Keratinocyte (primary cell): ENCODE measurements at regions not wholly inside any gene's neighbourhood (a gene's known extent, or its start where the extent isn't known, plus 50 kb on each side); places are given as distances from the start of the nearest gene placed in this dataset.
A peak's percentile ranks its signal among the peaks of the same experiment; 100 is the strongest.

ENCODE experiments used
- DNase-seq: peaks from one replicate; pipeline ENCODE4 v3.0.0-alpha.2; 2011; ENCODE audit warnings: low read depth, missing footprints, low spot score
- FAIRE-seq: peaks from 2 replicates; lab custom pipeline; 2011; peaks lifted over from hg19 to GRCh38; lab: Jason Lieb, UNC
- H2AFZ ChIP-seq: 2 replicates; pipeline ENCODE4 v1.6.0; 2012; ENCODE audit warnings: low read length, control low read depth, inconsistent platforms; ENCODE audit not compliant: control insufficient read depth
- H3K27ac ChIP-seq: 2 replicates; pipeline ENCODE4 v1.5.1; 2011; ENCODE audit warnings: low read length; ENCODE audit not compliant: control insufficient read depth, insufficient read depth
- H3K27me3 ChIP-seq: 3 replicates; pipeline ENCODE4 v1.6.0; 2011; ENCODE audit warnings: low read length; ENCODE audit not compliant: control insufficient read depth, insufficient read depth; ENCODE audit errors: extremely low read depth
- H3K36me3 ChIP-seq, 2 experiments: 2 replicates in 1 of 2; 3 replicates in 1 of 2; pipeline ENCODE4 v1.5.1; 2011; ENCODE audit warnings: low read length in 2 of 2, mild to moderate bottlenecking in 1 of 2; ENCODE audit not compliant: control insufficient read depth in 2 of 2, insufficient read depth in 2 of 2; ENCODE audit errors: extremely low read depth in 1 of 2
- H3K4me1 ChIP-seq: 3 replicates; pipeline ENCODE4 v1.5.1; 2011; ENCODE audit warnings: low read length; ENCODE audit not compliant: control insufficient read depth, insufficient read depth; ENCODE audit errors: extremely low read depth
- H3K4me2 ChIP-seq: 3 replicates; pipeline ENCODE4 v1.6.0; 2011; ENCODE audit warnings: low read depth, low read length; ENCODE audit not compliant: control insufficient read depth, insufficient read depth; ENCODE audit errors: extremely low read depth
- H3K4me3 ChIP-seq, 3 experiments: fragments of 200-600 bp in 1 of 3; sonication (generic) in 1 of 3; 2 replicates in 2 of 3; 3 replicates in 1 of 3; pipeline ENCODE4 v1.5.1; 2011 to 2016; ENCODE audit warnings: low read length in 3 of 3, mild to moderate bottlenecking in 3 of 3, control low read depth in 2 of 3, inconsistent platforms in 1 of 3, low read depth in 1 of 3, mixed read lengths in 1 of 3, mixed run types in 1 of 3, moderate library complexity in 1 of 3; ENCODE audit not compliant: control insufficient read depth in 2 of 3, insufficient read depth in 2 of 3; ENCODE audit errors: extremely low read depth in 1 of 3
- H3K79me2 ChIP-seq: 2 replicates; pipeline ENCODE4 v1.6.0; 2012; ENCODE audit warnings: low read length; ENCODE audit not compliant: control insufficient read depth, insufficient read depth
- H3K9ac ChIP-seq: 3 replicates; pipeline ENCODE4 v1.6.0; 2011; ENCODE audit warnings: low read length; ENCODE audit not compliant: control insufficient read depth, insufficient read depth; ENCODE audit errors: extremely low read depth
- H3K9me1 ChIP-seq: 3 replicates; pipeline ENCODE4 v1.6.0; 2011; ENCODE audit warnings: low read length; ENCODE audit not compliant: control insufficient read depth, insufficient read depth; ENCODE audit errors: extremely low read depth
- H3K9me3 ChIP-seq: 2 replicates; pipeline ENCODE4 v1.5.1; 2012; ENCODE audit warnings: low read depth, low read length; ENCODE audit not compliant: control insufficient read depth
- H4K20me1 ChIP-seq: 3 replicates; pipeline ENCODE4 v1.6.0; 2011; ENCODE audit warnings: low read length; ENCODE audit not compliant: control insufficient read depth, insufficient read depth; ENCODE audit errors: extremely low read depth
- EZH2 ChIP-seq: IDR thresholded peaks from one replicate; pipeline ENCODE4 v1.6.1; 2012; ENCODE audit warnings: inconsistent platforms, mild to moderate bottlenecking, low read length, moderate library complexity
- dilution Hi-C: fragments of 300-500 bp; cut with MboI; formaldehyde crosslinking; loops from one replicate; pipeline ENCODE4 v1.7.0; 2020; ENCODE audit warnings: low sequenced_read_pairs; ENCODE audit not compliant: extremely low pct_ligation_motif_present
- TF ChIP-seq, protein P1 (sequence below), 3 experiments: IDR thresholded peaks in 1 of 3; conservative IDR thresholded peaks in 1 of 3; optimal IDR thresholded peaks in 1 of 3; 2 replicates in 2 of 3; 3 replicates in 1 of 3; pipeline versions ENCODE3 to v1.5.1; 2011; ENCODE audit warnings: low read length in 3 of 3, mild to moderate bottlenecking in 3 of 3, moderate library complexity in 2 of 3, control low read depth in 1 of 3, inconsistent platforms in 1 of 3; ENCODE audit not compliant: insufficient read depth in 2 of 3; ENCODE audit errors: extremely low read depth in 1 of 3

DNA sequence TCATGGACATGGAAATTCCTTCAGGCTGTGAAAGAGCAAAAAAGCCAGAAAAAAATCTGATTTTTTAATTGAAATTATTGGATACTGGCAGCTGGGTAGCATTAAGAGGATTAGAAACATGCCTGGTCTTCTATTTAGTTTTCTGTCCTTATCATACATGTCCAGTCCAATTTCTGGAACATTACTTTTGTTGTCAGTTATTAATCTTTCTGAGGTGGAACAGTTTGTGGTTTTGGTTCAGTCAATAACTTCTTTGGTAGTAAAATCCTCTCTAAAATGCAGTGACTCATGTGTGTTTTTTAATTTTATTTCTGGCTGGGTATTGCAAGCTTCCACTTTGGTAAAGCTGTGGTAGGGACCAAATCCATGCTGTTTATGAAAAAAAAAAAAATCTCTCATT, 687.0 kb upstream of the ADGRL2 start:
- no peak for TF ChIP-seq EZH2
- TF ChIP-seq, protein P1, sequence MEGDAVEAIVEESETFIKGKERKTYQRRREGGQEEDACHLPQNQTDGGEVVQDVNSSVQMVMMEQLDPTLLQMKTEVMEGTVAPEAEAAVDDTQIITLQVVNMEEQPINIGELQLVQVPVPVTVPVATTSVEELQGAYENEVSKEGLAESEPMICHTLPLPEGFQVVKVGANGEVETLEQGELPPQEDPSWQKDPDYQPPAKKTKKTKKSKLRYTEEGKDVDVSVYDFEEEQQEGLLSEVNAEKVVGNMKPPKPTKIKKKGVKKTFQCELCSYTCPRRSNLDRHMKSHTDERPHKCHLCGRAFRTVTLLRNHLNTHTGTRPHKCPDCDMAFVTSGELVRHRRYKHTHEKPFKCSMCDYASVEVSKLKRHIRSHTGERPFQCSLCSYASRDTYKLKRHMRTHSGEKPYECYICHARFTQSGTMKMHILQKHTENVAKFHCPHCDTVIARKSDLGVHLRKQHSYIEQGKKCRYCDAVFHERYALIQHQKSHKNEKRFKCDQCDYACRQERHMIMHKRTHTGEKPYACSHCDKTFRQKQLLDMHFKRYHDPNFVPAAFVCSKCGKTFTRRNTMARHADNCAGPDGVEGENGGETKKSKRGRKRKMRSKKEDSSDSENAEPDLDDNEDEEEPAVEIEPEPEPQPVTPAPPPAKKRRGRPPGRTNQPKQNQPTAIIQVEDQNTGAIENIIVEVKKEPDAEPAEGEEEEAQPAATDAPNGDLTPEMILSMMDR (optimal IDR thresholded peaks at IDR 0.05 in 1 of 3, IDR thresholded peaks at IDR 0.05 in 1 of 3, conservative IDR thresholded peaks at IDR 0.05 in 1 of 3; ENCODE audit: extremely low read depth in 1 of 3, insufficient read depth in 2 of 3, low read length in 3 of 3): no peak
- DNase-seq (no peak), FAIRE-seq (no peak)
- Histone ChIP-seq H3K4me3 (no peak overlapping the region), H3K9me1 (no peaks in the 10 kb centered on the region), H2AFZ (no peak overlapping the region), H3K79me2 (no peaks in the 10 kb centered on the region), H3K27me3 (no peaks in the 10 kb centered on the region), H3K27ac (no peak overlapping the region), H3K9me3 (no peaks in the 10 kb centered on the region), H3K4me2 (no peak overlapping the region), H3K9ac (no peak overlapping the region), H4K20me1 (no peaks in the 10 kb centered on the region), H3K36me3 (no peaks in the 10 kb centered on the region), H3K4me1 (peaks cover 19% of the 10 kb centered on the region)
- dilution Hi-C loops: no loop called here

DNA sequence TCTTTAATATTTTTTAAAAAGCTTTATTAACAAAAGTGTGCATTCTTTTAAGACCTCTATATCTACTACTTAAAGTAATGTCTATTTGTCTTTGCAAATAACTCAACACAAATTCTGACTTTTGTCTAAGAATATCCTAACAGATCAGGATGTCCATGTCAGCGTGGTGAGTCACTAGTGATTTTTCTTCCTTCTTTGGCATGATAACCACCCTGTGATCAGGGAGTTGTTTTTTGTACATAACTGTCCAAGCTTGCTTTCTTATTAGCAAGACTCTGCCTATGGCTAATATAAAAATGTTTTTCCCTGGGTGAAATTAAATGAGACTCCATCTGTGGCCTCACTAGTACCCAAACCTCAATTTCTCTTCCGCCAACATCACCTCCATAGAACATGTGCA, 688.9 kb upstream of the ADGRL2 start:
- Histone ChIP-seq H3K4me2 (no peak overlapping the region), H3K4me3 (no peak overlapping the region), H4K20me1 (no peaks in the 10 kb centered on the region), H3K9me1 (no peaks in the 10 kb centered on the region), H3K9me3 (no peaks in the 10 kb centered on the region), H3K9ac (no peak overlapping the region), H3K27ac (no peak overlapping the region), H3K4me1 (peaks cover 19% of the 10 kb centered on the region), H3K36me3 (no peaks in the 10 kb centered on the region), H3K27me3 (no peaks in the 10 kb centered on the region), H2AFZ (no peak overlapping the region), H3K79me2 (no peaks in the 10 kb centered on the region)
- FAIRE-seq (peak; percentile 85), DNase-seq (no peak)
- TF ChIP-seq EZH2: no peak
- TF ChIP-seq, protein P1 (optimal IDR thresholded peaks at IDR 0.05 in 1 of 3, IDR thresholded peaks at IDR 0.05 in 1 of 3, conservative IDR thresholded peaks at IDR 0.05 in 1 of 3; ENCODE audit: extremely low read depth in 1 of 3, insufficient read depth in 2 of 3, low read length in 3 of 3): no peak
- dilution Hi-C loops: no loop called here
